Gastroesophageal sphincter (tissue), 3 donors: ENCODE measurements at regions not wholly inside any gene's neighbourhood (a gene's known extent, or its start where the extent isn't known, plus 50 kb on each side); places are given as distances from the start of the nearest gene placed in this dataset.

ENCODE experiments used
- CTCF ChIP-seq, 4 experiments: fragments of 200-600 bp in 2 of 4; fragments of 450-650 bp in 2 of 4; sonication (generic) in 1 of 4; IDR thresholded peaks; one replicate each; pipeline ENCODE4 v1.5.1; 2017 to 2019; ENCODE audit warnings: antibody characterized with exemption in 4 of 4, mild to moderate bottlenecking in 2 of 4, moderate library complexity in 2 of 4
- POLR2A ChIP-seq, 2 donors: fragments of 450-650 bp; IDR thresholded peaks; one replicate each; pipeline ENCODE4 v1.6.1; 2017; ENCODE audit warnings: antibody characterized with exemption in 2 of 2, mild to moderate bottlenecking in 2 of 2, moderate library complexity in 1 of 2

DNA sequence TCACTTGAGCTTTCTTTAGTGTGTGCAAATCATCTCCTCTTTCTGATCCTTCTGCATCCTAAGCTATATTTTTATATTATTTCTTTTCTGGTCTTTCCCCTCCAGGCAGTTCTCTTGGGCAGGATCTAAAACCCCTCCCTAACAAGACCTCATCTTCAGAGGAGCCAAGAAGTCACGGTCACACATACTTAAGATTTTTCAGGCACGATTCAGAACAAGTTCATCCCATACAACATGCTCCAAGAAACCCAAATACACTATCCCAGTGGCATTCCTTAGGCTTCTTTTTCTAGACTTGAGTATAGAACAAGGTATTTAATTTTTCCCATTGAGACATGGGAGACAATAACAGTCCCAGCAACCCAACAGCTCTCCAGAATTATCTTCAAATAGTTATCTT lies 1251.5 kb downstream of the DNAJB9 start:
- no peak for TF ChIP-seq CTCF (IDR thresholded peaks at IDR 0.05)
- TF ChIP-seq POLR2A (IDR thresholded peaks at IDR 0.05): no peak
